Esophagus muscularis mucosa (tissue), 3 donors: ENCODE measurements at regions not wholly inside any gene's neighbourhood (a gene's known extent, or its start where the extent isn't known, plus 50 kb on each side); places are given as distances from the start of the nearest gene placed in this dataset.

ENCODE experiments used
- POLR2A ChIP-seq: fragments of 450-650 bp; IDR thresholded peaks from one replicate; pipeline ENCODE4 v1.6.1; 2017; ENCODE audit warnings: antibody characterized with exemption, moderate library complexity, mild to moderate bottlenecking, low read depth
- TF ChIP-seq, protein P1 (sequence below), 3 experiments: fragments of 200-600 bp in 2 of 3; fragments of 450-650 bp in 1 of 3; sonication (generic) in 2 of 3; IDR thresholded peaks; one replicate each; pipeline ENCODE4 v1.5.1; 2017 to 2019; ENCODE audit warnings: antibody characterized with exemption in 3 of 3, mild to moderate bottlenecking in 2 of 3, moderate library complexity in 1 of 3

DNA sequence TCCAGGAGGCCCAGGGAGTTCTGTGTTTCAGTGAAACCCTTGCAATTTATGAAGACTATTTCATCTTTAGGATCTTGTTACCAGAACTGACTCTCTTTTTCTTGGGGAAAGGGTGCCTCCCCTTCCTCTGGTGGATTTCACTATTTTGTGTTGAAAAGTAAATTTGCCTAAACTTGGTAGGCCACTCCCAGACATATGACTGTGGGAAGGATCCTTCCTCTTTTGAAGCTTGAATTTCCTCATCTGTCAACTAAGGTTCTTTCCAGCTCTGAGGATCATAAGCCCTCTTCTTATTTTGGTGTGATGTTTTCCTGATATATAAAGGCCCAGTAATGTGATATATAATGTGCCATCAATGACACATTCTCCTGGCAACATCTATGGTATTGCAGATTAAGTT, 59.1 kb upstream of the ZFAND5 start:
- no peak for TF ChIP-seq POLR2A
- TF ChIP-seq, protein P1, sequence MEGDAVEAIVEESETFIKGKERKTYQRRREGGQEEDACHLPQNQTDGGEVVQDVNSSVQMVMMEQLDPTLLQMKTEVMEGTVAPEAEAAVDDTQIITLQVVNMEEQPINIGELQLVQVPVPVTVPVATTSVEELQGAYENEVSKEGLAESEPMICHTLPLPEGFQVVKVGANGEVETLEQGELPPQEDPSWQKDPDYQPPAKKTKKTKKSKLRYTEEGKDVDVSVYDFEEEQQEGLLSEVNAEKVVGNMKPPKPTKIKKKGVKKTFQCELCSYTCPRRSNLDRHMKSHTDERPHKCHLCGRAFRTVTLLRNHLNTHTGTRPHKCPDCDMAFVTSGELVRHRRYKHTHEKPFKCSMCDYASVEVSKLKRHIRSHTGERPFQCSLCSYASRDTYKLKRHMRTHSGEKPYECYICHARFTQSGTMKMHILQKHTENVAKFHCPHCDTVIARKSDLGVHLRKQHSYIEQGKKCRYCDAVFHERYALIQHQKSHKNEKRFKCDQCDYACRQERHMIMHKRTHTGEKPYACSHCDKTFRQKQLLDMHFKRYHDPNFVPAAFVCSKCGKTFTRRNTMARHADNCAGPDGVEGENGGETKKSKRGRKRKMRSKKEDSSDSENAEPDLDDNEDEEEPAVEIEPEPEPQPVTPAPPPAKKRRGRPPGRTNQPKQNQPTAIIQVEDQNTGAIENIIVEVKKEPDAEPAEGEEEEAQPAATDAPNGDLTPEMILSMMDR (IDR thresholded peaks at IDR 0.05) = no peak
